GM23338 (cell line): ENCODE measurements at regions not wholly inside any gene's neighbourhood (a gene's known extent, or its start where the extent isn't known, plus 50 kb on each side); places are given as distances from the start of the nearest gene placed in this dataset.

Source experiments
- ATAC-seq: fragments of 200-7000 bp; cut with Tn5 transposase; 3 replicates; pipeline ENCODE4 v1.9.1; 2020
- DNase-seq: peaks from one replicate; pipeline ENCODE4 v3.0.0-alpha.2; 2015; ENCODE audit warnings: low spot score
- H2AFZ ChIP-seq: fragments of 200-600 bp; sonication (generic); 2 replicates; pipeline ENCODE4 v1.8.0; 2016; ENCODE audit warnings: antibody characterized with exemption, mild to moderate bottlenecking, moderate library complexity
- H3F3A ChIP-seq: fragments of 200-600 bp; sonication (generic); replicated peaks from 2 replicates; pipeline ENCODE4 v1.8.0; 2017; ENCODE audit warnings: antibody characterized with exemption, mixed run types, low read depth
- H3K27ac ChIP-seq: fragments of 200-600 bp; sonication (generic); 2 replicates; pipeline ENCODE4 v1.6.1; 2016; ENCODE audit warnings: low read depth
- H3K27me3 ChIP-seq: fragments of 200-600 bp; sonication (generic); 2 replicates; pipeline ENCODE4 v1.8.0; 2016; ENCODE audit warnings: mild to moderate bottlenecking, mixed run types, moderate library complexity; ENCODE audit not compliant: insufficient read depth
- H3K36me3 ChIP-seq: fragments of 200-600 bp; sonication (generic); 2 replicates; pipeline ENCODE4 v1.8.0; 2016; ENCODE audit warnings: mild to moderate bottlenecking; ENCODE audit not compliant: insufficient read depth
- H3K4me1 ChIP-seq: fragments of 200-600 bp; sonication (generic); 2 replicates; pipeline ENCODE4 v1.8.0; 2016; ENCODE audit warnings: mild to moderate bottlenecking, moderate library complexity; ENCODE audit not compliant: insufficient read depth
- H3K4me2 ChIP-seq: fragments of 200-600 bp; sonication (generic); 2 replicates; pipeline ENCODE4 v1.7.1; 2017; ENCODE audit warnings: mixed run types
- H3K4me3 ChIP-seq: fragments of 200-600 bp; sonication (generic); 2 replicates; pipeline ENCODE4 v1.6.1; 2016; ENCODE audit warnings: mixed run types
- H3K79me2 ChIP-seq: fragments of 200-600 bp; sonication (generic); replicated peaks from 2 replicates; pipeline ENCODE4 v1.8.0; 2017; ENCODE audit warnings: mild to moderate bottlenecking; ENCODE audit not compliant: insufficient read depth
- H3K9me2 ChIP-seq: fragments of 200-600 bp; sonication (generic); 2 replicates; pipeline ENCODE4 v1.8.0; 2017; ENCODE audit not compliant: insufficient read depth
- H4K20me1 ChIP-seq: fragments of 200-600 bp; sonication (generic); replicated peaks from 2 replicates; pipeline ENCODE4 v1.8.0; 2017; ENCODE audit warnings: mild to moderate bottlenecking; ENCODE audit not compliant: insufficient read depth
- H3K27ac Mint-ChIP-seq: 2 replicates; pipeline ENCODE4 v1.8.0; 2020; ENCODE audit warnings: inconsistent platforms, mild to moderate bottlenecking, moderate library complexity, mixed read lengths
- H3K27me3 Mint-ChIP-seq: 3 replicates; pipeline ENCODE4 v1.8.0; 2022; ENCODE audit warnings: low read depth, mild to moderate bottlenecking, moderate library complexity, mixed read lengths, inconsistent platforms; ENCODE audit not compliant: insufficient read depth, poor library complexity
- H3K36me3 Mint-ChIP-seq: 3 replicates; pipeline ENCODE4 v1.8.0; 2021; ENCODE audit warnings: low read depth, mild to moderate bottlenecking, inconsistent platforms, moderate library complexity, mixed read lengths
- H3K4me1 Mint-ChIP-seq: 3 replicates; pipeline ENCODE4 v1.8.0; 2020; ENCODE audit warnings: mild to moderate bottlenecking, inconsistent platforms, mixed read lengths
- H3K4me3 Mint-ChIP-seq: 3 replicates; pipeline ENCODE4 v1.8.0; 2021; ENCODE audit warnings: moderate library complexity, mild to moderate bottlenecking, inconsistent platforms, mixed read lengths
- H3K9me3 Mint-ChIP-seq: 3 replicates; pipeline ENCODE4 v1.8.0; 2020; ENCODE audit warnings: moderate library complexity, mild to moderate bottlenecking, inconsistent platforms, mixed read lengths
- CREB1 ChIP-seq: fragments of 250-450 bp; sonication (Bioruptor Pico); IDR thresholded peaks from 2 replicates; pipeline ENCODE4 v1.5.0; 2020; ENCODE audit warnings: low read depth, mild to moderate bottlenecking, moderate library complexity
- CTCF ChIP-seq, 2 experiments: fragments of 200-600 bp in 1 of 2; sonication (generic) in 1 of 2; conservative IDR thresholded peaks; 2 replicates each; pipeline versions ENCODE4 v1.5.1 to v1.6.1; 2016 to 2017; ENCODE audit warnings: antibody characterized with exemption in 2 of 2, low read depth in 2 of 2, mild to moderate bottlenecking in 2 of 2, moderate library complexity in 1 of 2
- ETS1 ChIP-seq: IDR thresholded peaks from 2 replicates; pipeline ENCODE4 v1.6.1; 2016; ENCODE audit warnings: antibody characterized with exemption
- EZH2 ChIP-seq: fragments of 200-600 bp; sonication (generic); IDR thresholded peaks from one replicate; pipeline ENCODE4 v1.8.0; 2017; ENCODE audit warnings: antibody characterized with exemption, mild to moderate bottlenecking, low read depth; ENCODE audit not compliant: unreplicated experiment
- EZH2phosphoT487 ChIP-seq: fragments of 200-600 bp; sonication (generic); IDR thresholded peaks from one replicate; pipeline ENCODE4 v1.8.1; 2018; ENCODE audit warnings: antibody characterized with exemption; ENCODE audit not compliant: unreplicated experiment
- JUNB ChIP-seq: IDR thresholded peaks from one replicate; pipeline ENCODE4 v1.6.1; 2016; ENCODE audit warnings: antibody characterized with exemption; ENCODE audit not compliant: unreplicated experiment
- NANOG ChIP-seq: IDR thresholded peaks from 2 replicates; pipeline ENCODE4 v1.6.1; 2016; ENCODE audit warnings: antibody characterized with exemption, borderline replicate concordance
- POLR2AphosphoS5 ChIP-seq: IDR thresholded peaks from 2 replicates; pipeline ENCODE4 v1.6.1; 2016; ENCODE audit warnings: antibody characterized with exemption, low read depth
- REST ChIP-seq: IDR thresholded peaks from one replicate; pipeline ENCODE4 v1.6.1; 2018; ENCODE audit warnings: antibody characterized with exemption; ENCODE audit not compliant: unreplicated experiment
- STAT1 ChIP-seq: IDR thresholded peaks from one replicate; pipeline ENCODE4 v1.6.1; 2016; ENCODE audit warnings: antibody characterized with exemption; ENCODE audit not compliant: unreplicated experiment
- ZNF114 ChIP-seq: fragments of 250-450 bp; sonication (Bioruptor Pico); IDR thresholded peaks from 2 replicates; pipeline ENCODE4 v1.5.0; 2020; ENCODE audit warnings: mild to moderate bottlenecking, moderate library complexity
- ZNF331 ChIP-seq: fragments of 250-450 bp; sonication (Bioruptor Pico); IDR thresholded peaks from 2 replicates; pipeline ENCODE4 v1.5.0; 2020; ENCODE audit warnings: low read depth, mild to moderate bottlenecking, moderate library complexity
- ZNF462 ChIP-seq: fragments of 250-450 bp; sonication (Bioruptor Pico); IDR thresholded peaks from 2 replicates; pipeline ENCODE4 v1.5.0; 2020; ENCODE audit warnings: mild to moderate bottlenecking, moderate library complexity

GRCh38 chr2:23078784-23079434, 306.1 kb upstream of the KLHL29 start:
- Histone ChIP-seq H3K27ac (no peak overlapping the region), H3K36me3 (no peaks in the 10 kb centered on the region), H3K27me3 (no peaks in the 10 kb centered on the region), H3K9me2 (no peaks in the 10 kb centered on the region), H4K20me1 (no peaks in the 10 kb centered on the region), H3K4me1 (no peaks in the 10 kb centered on the region), H3K4me3 (no peak overlapping the region), H3F3A (no peaks in the 10 kb centered on the region), H2AFZ (no peak overlapping the region), H3K79me2 (no peaks in the 10 kb centered on the region), H3K4me2 (no peak overlapping the region)
- Mint-ChIP-seq H3K4me1 (peaks cover 3% of the 10 kb centered on the region; the same call in 1 of the 3 replicates), H3K27me3 (no peaks in the 10 kb centered on the region), H3K36me3 (no peaks in the 10 kb centered on the region), H3K27ac (0 out of 2 replicates have a peak overlapping the region, but pooled peaks have one; percentile 21), H3K4me3 (no peak overlapping the region), H3K9me3 (no peaks in the 10 kb centered on the region)
- DNase-seq (no peak), ATAC-seq (no peak)
- TF ChIP-seq ZNF462 (CRISPR knock-in tag) = no peak
- no peak for TF ChIP-seq EZH2
- TF ChIP-seq ZNF331 (CRISPR knock-in tag) = no peak
- TF ChIP-seq NANOG = no peak
- TF ChIP-seq REST = no peak
- no peak for TF ChIP-seq EZH2phosphoT487
- no peak for TF ChIP-seq ETS1
- TF ChIP-seq CTCF (conservative IDR thresholded peaks at IDR 0.05; ENCODE audit: low read depth in 2 of 2) = no peak
- TF ChIP-seq JUNB = no peak
- no peak for TF ChIP-seq CREB1 (CRISPR knock-in tag)
- no peak for TF ChIP-seq STAT1
- TF ChIP-seq ZNF114 = no peak
- TF ChIP-seq POLR2AphosphoS5 = no peak
